ENCODE measurements at regions not wholly inside any gene's neighbourhood (a gene's known extent, or its start where the extent isn't known, plus 50 kb on each side); places are given as distances from the start of the nearest gene placed in this dataset.
"Not testable (repeated sequence)": the region's sequence is repeated elsewhere in the genome, so short reads cannot be mapped to it uniquely, and the experiment has no call there.

- CTCF ChIA-PET, result no interaction called here
- no peaks in the 10 kb centered on the region for H3K27me3 ChIP-seq (replicated peaks in 1 of 4; ENCODE audit: control extremely low read depth in 1 of 4, control insufficient read depth in 3 of 4, insufficient read depth in 4 of 4, low read length in 3 of 4)
- H3K4me3 ChIP-seq (ENCODE audit: control extremely low read depth in 1 of 5, extremely low read depth in 1 of 5, insufficient read depth in 1 of 5, low read depth in 2 of 5, low read length in 4 of 5), result no peak overlapping the region
- POLR2A ChIA-PET, result no interaction called here
- ATAC-seq (ENCODE audit: low read depth) (no peak), DNase-seq (no peak)
- H4K20me1 ChIP-seq (ENCODE audit: control insufficient read depth, insufficient read depth, low read length, poor library complexity, severe bottlenecking), result no peaks in the 10 kb centered on the region
- H3K9ac ChIP-seq (ENCODE audit: low read length), result no peak overlapping the region
- intact Hi-C loops (cut with micrococcal nuclease), result no loop called here
- Mint-ChIP-seq H3K27me3 (no peaks in the 10 kb centered on the region), H3K4me3 (no peak overlapping the region), H3K4me1 (no peaks in the 10 kb centered on the region), H3K9me3 (ENCODE audit: insufficient read depth) (no peaks in the 10 kb centered on the region), H3K27ac (no peak overlapping the region)
- H3K79me2 ChIP-seq (ENCODE audit: control insufficient read depth, insufficient read depth, low read length), result no peaks in the 10 kb centered on the region
- 95% methylated on average over 2 of the region's 3 CpGs for WGBS (ENCODE audit: insufficient coverage)
- no peaks in the 10 kb centered on the region for H3K4me1 ChIP-seq (ENCODE audit: control insufficient read depth in 2 of 2, insufficient read depth in 2 of 2, low read length in 2 of 2)
- no peak overlapping the region for H2AFZ ChIP-seq (ENCODE audit: insufficient read depth, low read depth, low read length, poor library complexity, severe bottlenecking)
- H3K36me3 ChIP-seq (replicated peaks in 1 of 2; ENCODE audit: control extremely low read depth in 1 of 2, control insufficient read depth in 1 of 2, extremely low read depth in 1 of 2, insufficient read depth in 2 of 2, low read length in 1 of 2), result no peaks in the 10 kb centered on the region
- H3K27ac ChIP-seq (ENCODE audit: low read length in 2 of 2), result no peak overlapping the region
- no peak for TF ChIP-seq EZH2 (IDR thresholded peaks at IDR 0.05; ENCODE audit: borderline replicate concordance, insufficient read depth, low read depth, low read length, poor library complexity, severe bottlenecking)
- TF ChIP-seq CTCF (IDR thresholded peaks at IDR 0.05), result no peak
- H3K9me3 ChIP-seq (ENCODE audit: control extremely low read depth in 1 of 3, control insufficient read depth in 2 of 3, insufficient read depth in 1 of 3, low read length in 2 of 3), result peaks cover 5 to 38% (median 10%) of the 10 kb centered on the region in 3 donors
- H3K4me2 ChIP-seq (replicated peaks; ENCODE audit: low read depth, low read length, poor library complexity, severe bottlenecking), result no peak overlapping the region
Observed at GRCh38 chrX:1020634-1021166, 191.7 kb downstream of the CRLF2 start.

- H3K9me3 ChIP-seq (ENCODE audit: control extremely low read depth in 1 of 3, control insufficient read depth in 2 of 3, insufficient read depth in 1 of 3, low read length in 2 of 3), result peaks cover 5 to 27% (median 10%) of the 10 kb centered on the region in 3 donors
- 94% methylated on average over 7 of the region's 15 CpGs for WGBS (ENCODE audit: insufficient coverage)
- H3K27me3 ChIP-seq (replicated peaks in 1 of 4; ENCODE audit: control extremely low read depth in 1 of 4, control insufficient read depth in 3 of 4, insufficient read depth in 4 of 4, low read length in 3 of 4); H3K4me2 ChIP-seq (replicated peaks; ENCODE audit: low read depth, low read length, poor library complexity, severe bottlenecking); CTCF ChIA-PET; ATAC-seq (ENCODE audit: low read depth); H3K36me3 ChIP-seq (replicated peaks in 1 of 2; ENCODE audit: control extremely low read depth in 1 of 2, control insufficient read depth in 1 of 2, extremely low read depth in 1 of 2, insufficient read depth in 2 of 2, low read length in 1 of 2); POLR2A ChIA-PET; H2AFZ ChIP-seq (ENCODE audit: insufficient read depth, low read depth, low read length, poor library complexity, severe bottlenecking); H3K27ac Mint-ChIP-seq; H3K9me3 Mint-ChIP-seq (ENCODE audit: insufficient read depth); H3K4me3 Mint-ChIP-seq; H4K20me1 ChIP-seq (ENCODE audit: control insufficient read depth, insufficient read depth, low read length, poor library complexity, severe bottlenecking); H3K9ac ChIP-seq (ENCODE audit: low read length); H3K4me3 ChIP-seq (ENCODE audit: control extremely low read depth in 1 of 5, extremely low read depth in 1 of 5, insufficient read depth in 1 of 5, low read depth in 2 of 5, low read length in 4 of 5); intact Hi-C loops (cut with micrococcal nuclease); H3K4me1 Mint-ChIP-seq; H3K27ac ChIP-seq (ENCODE audit: low read length in 2 of 2); DNase-seq; H3K79me2 ChIP-seq (ENCODE audit: control insufficient read depth, insufficient read depth, low read length); H3K4me1 ChIP-seq (ENCODE audit: control insufficient read depth in 2 of 2, insufficient read depth in 2 of 2, low read length in 2 of 2); H3K27me3 Mint-ChIP-seq: not testable (repeated sequence)
Observed at GRCh38 chrX:1016926-1017325, 195.5 kb downstream of the CRLF2 start.

- H3K4me1 Mint-ChIP-seq; H3K27ac ChIP-seq (ENCODE audit: low read length in 2 of 2); H4K20me1 ChIP-seq (ENCODE audit: control insufficient read depth, insufficient read depth, low read length, poor library complexity, severe bottlenecking); H3K27me3 Mint-ChIP-seq; POLR2A ChIA-PET; H3K36me3 ChIP-seq (replicated peaks in 1 of 2; ENCODE audit: control extremely low read depth in 1 of 2, control insufficient read depth in 1 of 2, extremely low read depth in 1 of 2, insufficient read depth in 2 of 2, low read length in 1 of 2); DNase-seq; H3K9me3 Mint-ChIP-seq (ENCODE audit: insufficient read depth); H3K9ac ChIP-seq (ENCODE audit: low read length); H3K4me1 ChIP-seq (ENCODE audit: control insufficient read depth in 2 of 2, insufficient read depth in 2 of 2, low read length in 2 of 2); H3K4me3 ChIP-seq (ENCODE audit: control extremely low read depth in 1 of 5, extremely low read depth in 1 of 5, insufficient read depth in 1 of 5, low read depth in 2 of 5, low read length in 4 of 5); H3K27ac Mint-ChIP-seq; H3K79me2 ChIP-seq (ENCODE audit: control insufficient read depth, insufficient read depth, low read length); H3K4me3 Mint-ChIP-seq; H3K4me2 ChIP-seq (replicated peaks; ENCODE audit: low read depth, low read length, poor library complexity, severe bottlenecking); intact Hi-C loops (cut with micrococcal nuclease); ATAC-seq (ENCODE audit: low read depth); H2AFZ ChIP-seq (ENCODE audit: insufficient read depth, low read depth, low read length, poor library complexity, severe bottlenecking); CTCF ChIA-PET; H3K27me3 ChIP-seq (replicated peaks in 1 of 4; ENCODE audit: control extremely low read depth in 1 of 4, control insufficient read depth in 3 of 4, insufficient read depth in 4 of 4, low read length in 3 of 4): not testable (repeated sequence)
- H3K9me3 ChIP-seq (ENCODE audit: control extremely low read depth in 1 of 3, control insufficient read depth in 2 of 3, insufficient read depth in 1 of 3, low read length in 2 of 3), result peaks cover 1 to 20% (median 6%) of the 10 kb centered on the region in 3 donors
- 98% methylated on average over 6 of the region's 11 CpGs for WGBS (ENCODE audit: insufficient coverage)
Observed at GRCh38 chrX:1016281-1016680, 196.2 kb downstream of the CRLF2 start.
